ENCODE measurements at regions not wholly inside any gene's neighbourhood (a gene's known extent, or its start where the extent isn't known, plus 50 kb on each side); places are given as distances from the start of the nearest gene placed in this dataset.

- DNase-seq (ENCODE audit: low spot score) = peak; percentile 49
- TF ChIP-seq CTCF (IDR thresholded peaks at IDR 0.05) = no peak
- Histone ChIP-seq H3K4me3 (no peak overlapping the region), H3K27ac (no peak overlapping the region)
Measured at GRCh38 chr12:115898670-115899069, 378.8 kb downstream of the MED13L start.

GRCh38 chr12:115897729-115898128 lies 379.8 kb downstream of the MED13L start:
- DNase-seq (ENCODE audit: low spot score) = no peak
- TF ChIP-seq CTCF (IDR thresholded peaks at IDR 0.05) = no peak
- no peak overlapping the region for H3K27ac ChIP-seq
- no peak overlapping the region for H3K4me3 ChIP-seq

- Histone ChIP-seq H3K27ac (no peak overlapping the region), H3K4me3 (no peak overlapping the region)
- DNase-seq (ENCODE audit: low spot score) = no peak
- TF ChIP-seq CTCF (IDR thresholded peaks at IDR 0.05) = no peak
Measured at GRCh38 chr12:115895247-115895646, 382.2 kb downstream of the MED13L start.

- H3K4me3 ChIP-seq = no peak overlapping the region
- no peak for TF ChIP-seq CTCF (IDR thresholded peaks at IDR 0.05)
- DNase-seq (ENCODE audit: low spot score) = no peak
- no peak overlapping the region for H3K27ac ChIP-seq
Measured at GRCh38 chr12:115891556-115892164, 385.8 kb downstream of the MED13L start.

- no peak for DNase-seq (ENCODE audit: low spot score)
- H3K27ac ChIP-seq = no peak overlapping the region
- TF ChIP-seq CTCF (IDR thresholded peaks at IDR 0.05) = no peak
- H3K4me3 ChIP-seq = no peak overlapping the region
Measured at GRCh38 chr12:115886666-115887065, 390.8 kb downstream of the MED13L start.

- no peak for TF ChIP-seq CTCF (IDR thresholded peaks at IDR 0.05)
- DNase-seq (ENCODE audit: low spot score) = no peak
- no peak overlapping the region for H3K27ac ChIP-seq
- no peak overlapping the region for H3K4me3 ChIP-seq
Measured at GRCh38 chr12:115885040-115885690, 392.3 kb downstream of the MED13L start.

GRCh38 chr12:115882936-115883335 lies 394.6 kb downstream of the MED13L start:
- no peak for TF ChIP-seq CTCF (IDR thresholded peaks at IDR 0.05)
- no peak overlapping the region for H3K4me3 ChIP-seq
- H3K27ac ChIP-seq = no peak overlapping the region
- no peak for DNase-seq (ENCODE audit: low spot score)

All from coronary artery (tissue), 2 donors.